Endodermal cell (in vitro differentiated cells): ENCODE measurements at regions not wholly inside any gene's neighbourhood (a gene's known extent, or its start where the extent isn't known, plus 50 kb on each side); places are given as distances from the start of the nearest gene placed in this dataset.
A peak's percentile ranks its signal among the peaks of the same experiment; 100 is the strongest.

ENCODE experiments used
- DNase-seq: peaks from one replicate; pipeline ENCODE4 v3.0.0-alpha.2; 2017
- H3K27ac ChIP-seq: 2 replicates; pipeline ENCODE4 v1.5.1; 2013; ENCODE audit warnings: mild to moderate bottlenecking, low read depth, low read length, moderate library complexity
- H3K27me3 ChIP-seq: 2 replicates; pipeline ENCODE4 v1.6.1; 2013; ENCODE audit warnings: mild to moderate bottlenecking, low read length, moderate library complexity; ENCODE audit not compliant: insufficient read depth, control insufficient read depth, poor library complexity, severe bottlenecking
- H3K36me3 ChIP-seq: 2 replicates; pipeline ENCODE4 v1.7.0; 2013; ENCODE audit warnings: mild to moderate bottlenecking, low read length, moderate library complexity; ENCODE audit not compliant: control insufficient read depth, insufficient read depth
- H3K4me1 ChIP-seq: one replicate; pipeline ENCODE4 v1.7.0; 2013; ENCODE audit warnings: low read length; ENCODE audit not compliant: control insufficient read depth, insufficient read depth
- H3K4me3 ChIP-seq: 2 replicates; pipeline ENCODE4 v1.5.1; 2013; ENCODE audit warnings: mild to moderate bottlenecking, low read length, moderate library complexity
- H3K9ac ChIP-seq: 2 replicates; pipeline ENCODE4 v1.6.1; 2013; ENCODE audit warnings: mild to moderate bottlenecking, low read length, moderate library complexity; ENCODE audit not compliant: poor library complexity, severe bottlenecking; ENCODE audit errors: extremely low read depth
- H3K9me3 ChIP-seq: 2 replicates; pipeline ENCODE4 v1.6.1; 2013; ENCODE audit warnings: mild to moderate bottlenecking, low read length, moderate library complexity; ENCODE audit not compliant: control insufficient read depth
- H3K27ac Mint-ChIP-seq: 2 replicates; pipeline ENCODE4 v1.8.0; 2020; ENCODE audit warnings: mixed read lengths
- H3K27me3 Mint-ChIP-seq: 2 replicates; pipeline ENCODE4 v1.8.0; 2021; ENCODE audit warnings: mild to moderate bottlenecking, mixed read lengths; ENCODE audit not compliant: insufficient read depth
- H3K36me3 Mint-ChIP-seq: 2 replicates; pipeline ENCODE4 v1.8.0; 2020; ENCODE audit warnings: low read depth, mixed read lengths
- H3K4me1 Mint-ChIP-seq: 2 replicates; pipeline ENCODE4 v1.8.0; 2020; ENCODE audit warnings: mixed read lengths
- H3K4me3 Mint-ChIP-seq: 2 replicates; pipeline ENCODE4 v1.8.0; 2020; ENCODE audit warnings: mild to moderate bottlenecking, moderate library complexity, mixed read lengths
- H3K9me3 Mint-ChIP-seq: 2 replicates; pipeline ENCODE4 v1.8.0; 2020; ENCODE audit warnings: mild to moderate bottlenecking, mixed read lengths
- WGBS, 2 experiments: methylation state at CpG; one replicate each; pipeline versions ENCODE4 v1.1.5 to v1.1.7; 2013; ENCODE audit warnings: missing lambda C conversion rate in 2 of 2, mixed read lengths in 1 of 2; ENCODE audit not compliant: insufficient coverage in 1 of 2, insufficient read length in 1 of 2; 5-methylcytosine and 5-hydroxymethylcytosine counted together
- TF ChIP-seq, protein P1 (sequence below): fragments of 200-600 bp; sonication (generic); conservative IDR thresholded peaks from 2 replicates; pipeline ENCODE4 v1.5.0; 2021; ENCODE audit warnings: antibody characterized with exemption, mild to moderate bottlenecking

DNA sequence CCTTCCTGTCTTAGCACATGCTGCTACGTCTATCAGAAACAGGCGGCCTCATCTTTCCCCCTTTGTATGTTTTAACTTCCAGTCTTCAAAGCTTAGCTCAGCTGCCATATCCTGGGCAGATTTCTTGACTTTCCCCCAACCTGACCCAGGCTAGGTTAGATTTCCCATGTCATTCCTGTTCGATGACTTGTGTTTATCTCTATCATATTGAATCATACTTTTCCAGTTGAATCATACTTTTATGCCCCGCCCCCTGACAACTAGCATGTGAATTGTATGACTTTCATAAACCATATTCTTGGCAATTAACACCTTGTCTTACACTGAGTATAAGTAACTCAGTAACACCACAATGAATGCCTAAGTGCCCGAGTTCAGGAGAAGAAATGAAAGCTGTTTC, 128.3 kb downstream of the CYRIA start:
- Mint-ChIP-seq H3K4me3 (no peak overlapping the region), H3K4me1 (no peaks in the 10 kb centered on the region), H3K36me3 (no peaks in the 10 kb centered on the region), H3K27ac (no peak overlapping the region), H3K9me3 (no peaks in the 10 kb centered on the region), H3K27me3 (no peaks in the 10 kb centered on the region)
- Histone ChIP-seq H3K27me3 (peaks cover 4% of the 10 kb centered on the region), H3K4me1 (no peaks in the 10 kb centered on the region), H3K4me3 (no peak overlapping the region), H3K9me3 (no peaks in the 10 kb centered on the region), H3K27ac (no peak overlapping the region), H3K36me3 (no peaks in the 10 kb centered on the region), H3K9ac (no peak overlapping the region)
- no peak for DNase-seq
- TF ChIP-seq, protein P1, sequence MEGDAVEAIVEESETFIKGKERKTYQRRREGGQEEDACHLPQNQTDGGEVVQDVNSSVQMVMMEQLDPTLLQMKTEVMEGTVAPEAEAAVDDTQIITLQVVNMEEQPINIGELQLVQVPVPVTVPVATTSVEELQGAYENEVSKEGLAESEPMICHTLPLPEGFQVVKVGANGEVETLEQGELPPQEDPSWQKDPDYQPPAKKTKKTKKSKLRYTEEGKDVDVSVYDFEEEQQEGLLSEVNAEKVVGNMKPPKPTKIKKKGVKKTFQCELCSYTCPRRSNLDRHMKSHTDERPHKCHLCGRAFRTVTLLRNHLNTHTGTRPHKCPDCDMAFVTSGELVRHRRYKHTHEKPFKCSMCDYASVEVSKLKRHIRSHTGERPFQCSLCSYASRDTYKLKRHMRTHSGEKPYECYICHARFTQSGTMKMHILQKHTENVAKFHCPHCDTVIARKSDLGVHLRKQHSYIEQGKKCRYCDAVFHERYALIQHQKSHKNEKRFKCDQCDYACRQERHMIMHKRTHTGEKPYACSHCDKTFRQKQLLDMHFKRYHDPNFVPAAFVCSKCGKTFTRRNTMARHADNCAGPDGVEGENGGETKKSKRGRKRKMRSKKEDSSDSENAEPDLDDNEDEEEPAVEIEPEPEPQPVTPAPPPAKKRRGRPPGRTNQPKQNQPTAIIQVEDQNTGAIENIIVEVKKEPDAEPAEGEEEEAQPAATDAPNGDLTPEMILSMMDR = no peak
- WGBS, 2 experiments = 77 to 90% methylated on average over 3 to 5 of the region's 5 CpGs

DNA sequence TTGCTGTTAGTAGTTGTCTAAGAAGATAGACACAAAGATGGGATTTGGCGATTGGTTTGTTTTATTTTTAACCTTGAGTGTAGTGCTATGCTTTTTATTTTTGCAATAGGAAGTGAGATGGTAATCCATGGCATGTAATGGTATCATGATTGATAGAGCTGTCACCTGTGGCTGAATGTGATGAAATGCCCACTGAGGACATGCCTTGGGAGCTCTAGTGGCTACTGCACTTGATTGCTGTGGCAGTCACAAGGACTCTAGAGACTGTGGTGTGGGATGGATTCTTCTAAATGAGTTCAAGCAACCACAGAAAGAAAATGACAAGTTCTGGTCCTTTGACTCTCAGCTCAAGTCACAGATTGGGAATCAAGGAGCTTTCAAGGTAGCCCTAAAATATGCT, 139.4 kb downstream of the CYRIA start:
- H3K4me1 Mint-ChIP-seq = no peaks in the 10 kb centered on the region

DNA sequence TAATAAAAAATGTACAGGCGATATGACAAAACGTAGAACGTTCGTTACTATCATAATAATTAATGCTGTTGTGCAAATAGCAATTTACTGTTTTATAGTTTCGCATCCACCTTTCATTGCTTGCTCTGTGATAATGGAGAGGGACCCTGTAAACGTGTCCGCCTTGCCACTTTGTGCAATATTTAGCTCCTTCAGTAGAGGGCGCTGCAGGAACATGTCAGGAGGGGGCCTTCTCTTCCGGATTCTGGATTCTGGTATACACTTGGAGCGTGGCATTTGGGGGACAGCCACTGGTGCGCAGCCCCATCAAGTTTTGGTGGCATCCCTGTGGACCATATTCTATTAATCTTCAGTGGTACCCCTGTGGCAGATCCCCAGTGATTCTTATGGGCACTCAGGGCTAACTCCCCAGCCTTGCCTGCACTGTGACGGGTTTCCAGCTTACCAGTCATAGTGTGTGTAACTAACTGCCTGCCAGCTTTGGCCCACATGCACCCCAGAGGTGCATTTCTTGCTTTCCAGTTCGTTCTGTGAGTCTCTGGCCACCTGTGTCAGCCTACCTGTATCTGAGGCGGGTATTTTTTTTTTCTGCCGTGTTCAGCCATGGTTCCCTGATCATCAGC, 140.3 kb downstream of the CYRIA start:
- DNase-seq = peak; percentile 89
- H3K9me3 ChIP-seq = no peaks in the 10 kb centered on the region
- no peaks in the 10 kb centered on the region for H3K36me3 ChIP-seq
- H3K4me3 ChIP-seq = no peak overlapping the region
- Mint-ChIP-seq H3K27me3 (peaks cover 2% of the 10 kb centered on the region), H3K36me3 (no peaks in the 10 kb centered on the region), H3K9me3 (no peaks in the 10 kb centered on the region), H3K4me3 (no peak overlapping the region), H3K4me1 (no peaks in the 10 kb centered on the region), H3K27ac (no peak overlapping the region)
- H3K4me1 ChIP-seq = no peaks in the 10 kb centered on the region
- peaks cover 9% of the 10 kb centered on the region for H3K27me3 ChIP-seq
- TF ChIP-seq, protein P1 = peak; percentile 86
- 75% methylated on average over 10 to 15 of the region's 15 CpGs for WGBS, 2 experiments
- H3K27ac ChIP-seq = no peak overlapping the region
- H3K9ac ChIP-seq = no peak overlapping the region

More for the DNA sequence above, 139.4 kb downstream of the CYRIA start:
- no peaks in the 10 kb centered on the region for H3K9me3 Mint-ChIP-seq
- Histone ChIP-seq H3K9me3 (no peaks in the 10 kb centered on the region), H3K4me1 (no peaks in the 10 kb centered on the region), H3K9ac (no peak overlapping the region), H3K4me3 (no peak overlapping the region), H3K27ac (no peak overlapping the region), H3K36me3 (no peaks in the 10 kb centered on the region), H3K27me3 (peaks cover 12% of the 10 kb centered on the region)
- H3K27me3 Mint-ChIP-seq = peaks cover 2% of the 10 kb centered on the region
- TF ChIP-seq, protein P1 = no peak
- no peak for DNase-seq
- no peaks in the 10 kb centered on the region for H3K36me3 Mint-ChIP-seq
- no peak overlapping the region for H3K27ac Mint-ChIP-seq
- H3K4me3 Mint-ChIP-seq = no peak overlapping the region
- 80 to 87% methylated on average over 1 of the region's 1 CpG for WGBS, 2 experiments
